ENCODE measurements at regions not wholly inside any gene's neighbourhood (a gene's known extent, or its start where the extent isn't known, plus 50 kb on each side); places are given as distances from the start of the nearest gene placed in this dataset.
"Not testable (repeated sequence)": the region's sequence is repeated elsewhere in the genome, so short reads cannot be mapped to it uniquely, and the experiment has no call there.

GRCh38 chr12:123061441-123062205 is 81.1 kb downstream of the ARL6IP4 start:
- DNase-seq: no peak

- DNase-seq: no peak
Measured at GRCh38 chr12:123059500-123059899, 79.0 kb downstream of the ARL6IP4 start.

GRCh38 chr12:123058980-123059379 is 78.5 kb downstream of the ARL6IP4 start:
- DNase-seq: peak; percentile 37

GRCh38 chr12:123058481-123058880 is 78.0 kb downstream of the ARL6IP4 start:
- DNase-seq: no peak

- DNase-seq: no peak
Measured at GRCh38 chr12:123057513-123058265, 77.2 kb downstream of the ARL6IP4 start.

GRCh38 chr12:123056709-123057108 is 76.2 kb downstream of the ARL6IP4 start:
- DNase-seq: no peak

- no peak for DNase-seq
Measured at GRCh38 chr12:123056053-123056452, 75.6 kb downstream of the ARL6IP4 start.

GRCh38 chr12:123055281-123055766 is 74.8 kb downstream of the ARL6IP4 start:
- DNase-seq: no peak

GRCh38 chr12:123054371-123054770 is 73.9 kb downstream of the ARL6IP4 start:
- no peak for DNase-seq

- DNase-seq: no peak
Measured at GRCh38 chr12:123051556-123051955, 71.1 kb downstream of the ARL6IP4 start.

- no peak for DNase-seq
Measured at GRCh38 chr12:123050913-123051312, 70.4 kb downstream of the ARL6IP4 start.

- peak; percentile 44 for DNase-seq
Measured at GRCh38 chr12:123050331-123050831, 69.9 kb downstream of the ARL6IP4 start.

- DNase-seq: peak; percentile 31
Measured at GRCh38 chr12:123049398-123050240, 69.1 kb downstream of the ARL6IP4 start.

GRCh38 chr12:123047892-123048291 is 67.4 kb downstream of the ARL6IP4 start:
- DNase-seq: not testable (repeated sequence)

- no peak for DNase-seq
Measured at GRCh38 chr12:123047289-123047688, 66.8 kb downstream of the ARL6IP4 start.

- DNase-seq: no peak
Measured at GRCh38 chr12:123046431-123046830, 66.0 kb downstream of the ARL6IP4 start.

GRCh38 chr12:123045678-123046077 is 65.2 kb downstream of the ARL6IP4 start:
- no peak for DNase-seq

- DNase-seq: no peak
Measured at GRCh38 chr12:123044351-123044750, 63.9 kb downstream of the ARL6IP4 start.

GRCh38 chr12:123043536-123044001 is 63.1 kb downstream of the ARL6IP4 start:
- DNase-seq: peak; percentile 96

GRCh38 chr12:123042833-123043232 is 62.4 kb downstream of the ARL6IP4 start:
- DNase-seq: no peak

- DNase-seq: peak; percentile 88
Measured at GRCh38 chr12:123041811-123042655, 61.6 kb downstream of the ARL6IP4 start.

- no peak for DNase-seq
Measured at GRCh38 chr12:123041042-123041531, 60.6 kb downstream of the ARL6IP4 start.

All from fibroblast of skin of right quadriceps (primary cell).